Skeletal muscle cell (primary cell): ENCODE measurements at regions not wholly inside any gene's neighbourhood (a gene's known extent, or its start where the extent isn't known, plus 50 kb on each side); places are given as distances from the start of the nearest gene placed in this dataset.

Experiments
- DNase-seq: peaks from one replicate; pipeline ENCODE4 v3.0.0-alpha.2; 2010; ENCODE audit warnings: low read depth
- H3K4me3 ChIP-seq: 2 replicates; pipeline ENCODE4 v1.5.1; 2011; ENCODE audit warnings: low read depth, mild to moderate bottlenecking, control low read depth, low read length, moderate library complexity

DNA sequence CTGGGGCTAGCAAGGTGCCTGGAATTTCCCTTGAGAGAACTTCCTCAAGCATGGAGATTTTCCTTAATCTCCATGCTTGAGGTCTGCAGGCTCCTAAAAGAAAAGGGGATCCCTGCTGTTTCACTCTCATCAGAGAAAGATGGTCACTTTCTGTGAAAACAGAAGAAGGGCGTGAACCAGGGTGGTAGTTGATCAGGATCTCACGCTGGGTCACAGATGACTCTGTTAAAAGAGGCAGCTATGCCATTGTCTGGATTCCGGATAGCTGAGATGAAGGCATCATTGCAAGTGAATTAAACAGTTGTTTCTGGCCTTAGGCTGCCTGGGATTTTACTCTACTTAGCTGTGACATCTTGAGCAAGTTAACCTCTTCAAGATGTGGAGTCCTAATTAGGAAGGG is 525.9 kb downstream of the TYW1 start:
- DNase-seq = no peak
- no peak overlapping the region for H3K4me3 ChIP-seq

DNA sequence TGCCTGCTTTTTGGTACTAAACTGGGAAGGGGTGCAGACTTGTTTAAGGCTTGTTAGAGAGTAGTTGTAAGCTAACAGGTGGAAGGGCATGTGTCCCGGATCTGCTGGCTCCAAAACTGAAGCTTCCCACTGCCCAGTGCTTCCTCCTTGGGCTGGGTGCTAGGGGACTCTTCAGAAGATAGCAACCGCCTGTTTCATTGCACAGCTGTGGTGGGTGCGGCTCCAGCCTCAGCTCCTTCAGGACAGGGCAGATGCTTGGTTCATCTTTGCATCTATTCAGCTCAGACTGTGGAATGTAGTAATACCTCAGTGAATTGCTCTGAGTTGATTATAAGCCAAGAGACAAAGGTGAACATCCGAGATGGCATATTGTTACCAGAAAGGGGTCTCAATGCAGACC is 527.1 kb downstream of the TYW1 start:
- no peak overlapping the region for H3K4me3 ChIP-seq
- no peak for DNase-seq

DNA sequence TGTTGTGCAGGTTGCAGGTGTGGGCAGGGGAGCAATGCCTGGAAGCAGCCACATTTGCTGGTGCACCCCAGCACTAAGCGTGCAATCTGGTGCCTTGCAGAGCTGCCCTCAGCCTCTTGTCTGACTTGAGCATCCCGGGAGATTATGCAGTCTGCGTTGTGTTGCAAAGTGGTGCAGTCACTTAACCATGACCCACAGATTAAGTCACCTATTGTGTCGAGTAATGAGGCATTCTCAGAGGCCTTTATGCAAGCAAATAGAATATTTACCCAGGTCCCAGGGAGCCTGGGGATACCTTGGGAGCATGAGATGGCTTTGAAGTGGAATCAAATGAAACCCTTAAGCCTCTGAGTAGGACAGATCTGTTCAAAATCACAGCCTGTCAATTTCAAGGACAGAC is 529.0 kb downstream of the TYW1 start:
- DNase-seq = no peak
- no peak overlapping the region for H3K4me3 ChIP-seq

DNA sequence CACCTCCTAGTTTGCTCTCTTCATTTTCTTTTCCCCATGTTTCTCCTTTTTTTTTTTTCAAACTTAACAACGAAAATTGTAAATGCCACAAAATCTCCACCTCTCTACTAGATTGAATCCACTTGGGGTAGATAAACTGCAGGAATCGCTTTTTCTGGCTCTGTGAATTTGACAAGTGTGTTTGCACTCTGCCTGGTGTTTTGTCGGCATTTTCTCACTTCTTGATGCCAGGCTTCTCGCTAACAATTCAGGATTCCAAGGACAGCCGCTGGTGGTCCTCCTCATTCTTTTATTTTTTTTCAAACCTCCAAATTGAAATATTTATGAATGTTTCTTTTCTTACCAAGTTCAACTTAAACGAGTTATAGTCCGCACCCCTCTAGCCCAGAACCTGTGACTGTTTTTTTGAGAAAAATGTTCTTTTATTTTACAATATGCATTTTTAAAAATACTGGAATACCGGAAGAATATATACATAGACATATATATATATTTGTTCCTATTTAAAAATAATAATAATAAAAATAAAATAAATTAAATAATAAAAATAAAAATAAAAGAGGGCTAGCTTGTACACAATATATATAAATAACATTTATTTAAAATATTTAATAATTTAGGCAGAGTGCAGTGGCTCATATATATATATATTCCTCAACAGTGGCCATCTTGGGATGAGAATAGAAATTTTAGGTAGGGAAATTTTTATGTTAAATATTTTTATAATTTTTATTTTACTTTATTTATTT is 538.8 kb downstream of the TYW1 start:
- H3K4me3 ChIP-seq = no peak overlapping the region
- DNase-seq = no peak

DNA sequence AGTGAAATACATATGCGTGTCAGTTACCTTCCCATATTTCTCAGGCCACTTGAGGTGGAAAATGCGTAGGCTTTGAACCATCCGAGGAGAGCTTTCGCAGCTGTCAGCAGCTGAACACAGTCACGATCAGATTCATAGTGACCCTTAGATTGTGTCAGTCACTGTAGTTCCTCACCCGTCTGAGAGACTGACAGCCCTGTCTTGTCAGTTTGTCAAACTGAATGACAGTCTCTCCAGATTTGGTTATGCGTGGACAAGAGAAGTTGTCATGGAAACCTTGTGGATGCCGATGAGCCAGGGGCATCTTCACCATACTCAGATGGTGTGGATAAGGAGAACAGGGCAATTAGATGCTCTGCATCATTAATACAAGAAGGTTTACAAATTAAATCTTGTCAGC is 546.3 kb downstream of the TYW1 start:
- no peak overlapping the region for H3K4me3 ChIP-seq
- no peak for DNase-seq

DNA sequence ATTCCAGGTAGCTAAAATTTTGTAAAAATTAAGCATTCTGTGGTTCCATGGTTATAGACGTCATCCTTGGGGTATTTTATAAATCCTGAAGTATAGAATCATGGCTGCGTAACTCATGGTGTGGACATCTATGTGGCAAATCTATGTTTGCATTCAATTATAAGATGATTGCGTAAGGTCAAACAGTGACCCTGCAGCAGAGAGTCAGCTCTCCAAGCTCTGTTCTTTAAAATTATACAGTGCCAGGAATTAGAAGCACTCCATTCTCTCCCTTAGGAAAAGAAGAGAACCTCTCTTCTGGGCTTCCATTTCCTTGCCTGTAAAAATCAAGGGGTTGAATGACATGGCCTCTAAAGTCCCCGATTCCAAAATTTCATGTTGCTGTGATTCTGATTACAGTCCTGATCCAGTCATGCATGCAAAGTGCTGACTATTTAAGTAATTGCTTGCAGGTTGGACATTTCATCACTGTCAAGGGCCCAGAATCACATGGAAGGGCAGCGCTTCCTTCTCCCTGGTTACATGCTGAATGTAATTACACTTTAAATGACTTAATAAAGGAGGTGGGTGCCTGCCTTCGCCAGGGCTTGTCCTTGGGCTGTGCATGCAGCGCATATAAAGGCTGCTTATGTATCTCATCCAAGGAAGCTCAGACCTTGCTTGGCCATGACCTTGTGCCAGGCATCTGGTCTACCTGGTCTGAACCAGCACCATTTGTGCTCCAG is 550.7 kb downstream of the TYW1 start:
- H3K4me3 ChIP-seq = no peak overlapping the region
- no peak for DNase-seq

DNA sequence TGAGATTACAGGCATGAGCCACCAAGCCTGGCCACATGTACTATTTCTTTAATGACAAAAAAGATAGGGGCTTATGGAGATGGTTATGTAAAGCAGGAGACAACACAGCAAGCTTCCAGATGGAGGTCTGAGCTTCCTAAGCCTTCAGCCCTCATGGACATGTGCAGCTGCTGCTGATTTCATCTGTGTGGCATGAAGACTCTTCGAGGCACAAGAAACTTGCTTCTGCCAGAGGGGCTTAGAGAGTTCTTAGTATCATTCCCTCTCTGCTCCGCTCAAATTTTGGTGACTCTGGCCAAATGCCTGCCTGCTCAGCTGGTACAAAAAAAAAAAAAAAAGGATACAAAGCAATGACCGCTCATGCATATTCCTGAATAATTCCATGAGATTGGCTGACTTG is 552.5 kb downstream of the TYW1 start:
- no peak overlapping the region for H3K4me3 ChIP-seq
- no peak for DNase-seq

DNA sequence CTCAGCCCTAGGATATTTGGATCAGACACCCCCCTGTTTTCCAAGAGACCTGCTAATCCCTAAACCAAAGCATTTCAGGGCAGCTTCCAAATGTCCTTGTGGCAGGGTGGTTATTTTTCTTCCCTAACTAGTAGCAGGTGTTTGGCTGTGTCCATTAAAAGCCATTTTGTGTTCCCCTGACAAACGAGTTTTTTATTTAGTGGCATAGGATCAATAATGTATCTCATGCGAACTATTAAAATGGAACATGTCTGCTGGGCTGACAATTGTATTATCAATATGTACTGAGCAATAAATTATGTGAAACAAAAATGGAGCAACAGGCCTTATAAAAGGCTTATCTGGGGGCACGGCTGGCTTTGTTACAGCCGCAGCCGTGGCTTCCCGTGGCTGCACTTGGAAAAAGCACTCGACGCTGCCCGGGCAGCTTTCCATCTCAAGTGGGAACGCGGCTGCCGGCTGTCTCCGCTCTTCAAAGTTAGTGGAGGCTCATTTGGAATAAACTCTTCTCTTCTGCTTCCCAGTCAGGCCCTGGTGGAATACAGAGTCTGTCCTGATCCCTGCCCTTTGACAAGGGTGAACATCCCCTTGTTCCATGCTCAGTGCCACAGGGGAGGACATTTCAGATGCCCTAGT is 554.3 kb downstream of the TYW1 start:
- DNase-seq = no peak
- H3K4me3 ChIP-seq = no peak overlapping the region

DNA sequence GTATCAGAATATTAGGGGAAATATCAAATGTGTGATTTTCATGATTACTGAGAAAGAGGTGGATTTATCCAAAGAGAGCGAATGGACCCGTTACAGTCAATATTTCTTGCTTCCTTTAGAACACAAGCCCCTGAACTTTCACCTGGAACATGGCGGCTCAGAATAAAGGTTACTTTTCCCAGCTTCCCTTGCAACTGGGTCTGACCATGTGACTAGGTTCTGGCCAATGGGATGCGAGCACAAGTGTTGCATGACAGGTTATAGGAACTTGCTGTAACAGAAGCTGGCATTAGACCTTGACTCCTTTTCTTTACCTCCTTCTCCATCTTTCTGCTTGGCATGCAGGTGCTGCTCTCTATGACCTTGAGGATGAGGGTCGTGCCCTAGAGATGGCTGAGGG is 556.1 kb downstream of the TYW1 start:
- no peak overlapping the region for H3K4me3 ChIP-seq
- no peak for DNase-seq

DNA sequence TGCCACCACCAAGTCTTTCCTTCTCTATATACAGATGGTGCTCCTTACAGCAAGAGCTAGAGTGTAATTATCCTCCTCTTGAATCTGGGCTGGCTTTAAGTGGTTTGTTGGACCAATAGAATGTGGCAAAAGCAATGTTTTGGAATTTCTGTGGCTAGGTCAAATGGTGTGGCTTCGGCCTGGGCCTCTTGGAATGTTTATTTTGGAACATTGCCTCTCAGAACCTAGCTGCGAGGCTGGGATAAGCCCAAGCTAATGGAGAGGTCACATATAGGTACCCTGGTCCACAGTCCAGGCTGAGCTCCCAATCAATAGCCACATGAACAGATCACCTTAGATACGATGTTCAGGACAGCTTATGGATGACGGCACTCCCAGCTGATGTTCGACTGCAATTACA is 556.7 kb downstream of the TYW1 start:
- H3K4me3 ChIP-seq = no peak overlapping the region

DNA sequence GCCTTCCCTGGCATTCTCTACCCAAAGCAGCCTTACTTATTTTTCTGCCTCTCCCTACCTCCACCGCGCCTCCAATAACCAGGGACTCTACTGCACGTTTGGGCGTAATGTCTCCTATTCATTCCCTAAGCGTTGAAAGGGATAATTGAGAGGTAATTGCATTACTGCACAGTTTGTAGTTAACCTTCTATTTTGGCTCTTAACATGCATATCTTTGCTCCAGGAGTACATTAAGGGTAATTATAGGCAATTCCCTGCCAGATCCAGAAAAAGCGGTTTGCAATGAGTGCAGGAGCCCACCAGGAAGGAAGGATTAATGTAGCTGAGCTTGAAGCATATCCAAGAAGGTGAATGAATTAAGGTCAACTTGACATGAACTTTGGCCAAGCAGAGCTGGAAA is 558.4 kb downstream of the TYW1 start:
- DNase-seq = no peak

More for the DNA sequence above, 556.7 kb downstream of the TYW1 start:
- no peak for DNase-seq

DNA sequence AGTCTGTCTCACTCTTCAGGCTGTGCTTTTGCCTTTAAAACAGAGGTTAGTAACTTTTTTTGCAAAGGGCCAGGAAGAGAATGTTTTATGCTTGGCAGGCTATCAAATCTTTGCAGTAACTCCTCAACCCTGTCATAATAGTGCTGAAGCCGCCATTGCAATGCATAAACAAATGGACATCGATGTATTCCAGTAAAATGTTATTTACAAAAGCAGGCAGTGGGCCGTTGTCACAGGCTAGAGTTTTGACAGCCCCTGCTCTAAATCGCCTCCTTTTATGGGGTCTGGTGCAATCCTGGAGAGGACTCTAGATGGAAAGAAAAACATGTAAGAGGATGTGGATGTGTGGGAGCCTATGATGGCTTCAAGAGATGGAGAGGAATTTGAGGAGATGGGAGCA is 568.3 kb downstream of the TYW1 start:
- H3K4me3 ChIP-seq = no peak overlapping the region
- DNase-seq = no peak

More for the DNA sequence above, 558.4 kb downstream of the TYW1 start:
- no peak overlapping the region for H3K4me3 ChIP-seq

DNA sequence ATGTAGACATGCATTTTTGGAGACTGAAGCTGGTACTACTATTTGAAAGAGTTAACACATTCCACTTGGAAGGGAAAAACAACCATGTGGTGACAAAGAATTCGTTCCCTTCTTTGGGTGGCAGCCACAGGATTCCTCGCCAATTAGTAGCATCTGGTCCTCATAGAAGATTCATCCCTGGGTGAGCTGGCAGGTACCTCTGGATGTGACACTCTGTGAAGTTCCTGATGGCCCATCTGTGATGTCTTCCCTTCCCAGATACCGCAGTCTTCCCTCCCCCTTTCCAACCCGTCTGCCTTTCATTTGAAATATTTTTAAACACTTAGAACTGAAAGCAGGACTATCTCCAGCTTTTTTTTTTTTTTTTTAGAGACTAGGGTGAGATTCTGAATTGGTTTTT is 569.5 kb downstream of the TYW1 start:
- DNase-seq = no peak
- no peak overlapping the region for H3K4me3 ChIP-seq

DNA sequence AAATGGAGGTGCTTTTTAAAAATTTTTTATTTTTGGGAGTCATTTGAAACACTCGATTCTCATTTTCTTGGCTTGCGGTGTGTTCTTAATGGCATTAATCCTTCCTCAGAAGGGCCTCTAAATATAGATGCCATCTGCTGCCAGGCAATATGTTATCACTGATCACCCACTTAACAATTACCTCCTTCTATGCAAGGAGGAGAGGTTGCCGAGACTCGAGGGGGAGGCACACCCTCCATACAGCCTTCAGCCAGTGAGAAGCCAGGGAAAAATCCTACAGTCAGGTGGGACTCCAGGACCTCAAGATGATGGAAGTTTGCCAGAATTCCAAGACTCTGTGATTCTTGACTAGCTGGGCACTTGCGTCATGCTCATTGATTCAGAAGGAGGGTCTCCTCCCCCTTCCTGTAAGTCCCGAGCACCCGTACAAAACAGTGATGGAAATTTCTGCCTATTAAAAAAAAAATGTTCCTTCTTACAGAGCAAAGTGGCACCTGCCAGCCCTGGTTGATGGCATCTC is 574.5 kb downstream of the TYW1 start:
- DNase-seq = no peak
- H3K4me3 ChIP-seq = no peak overlapping the region

DNA sequence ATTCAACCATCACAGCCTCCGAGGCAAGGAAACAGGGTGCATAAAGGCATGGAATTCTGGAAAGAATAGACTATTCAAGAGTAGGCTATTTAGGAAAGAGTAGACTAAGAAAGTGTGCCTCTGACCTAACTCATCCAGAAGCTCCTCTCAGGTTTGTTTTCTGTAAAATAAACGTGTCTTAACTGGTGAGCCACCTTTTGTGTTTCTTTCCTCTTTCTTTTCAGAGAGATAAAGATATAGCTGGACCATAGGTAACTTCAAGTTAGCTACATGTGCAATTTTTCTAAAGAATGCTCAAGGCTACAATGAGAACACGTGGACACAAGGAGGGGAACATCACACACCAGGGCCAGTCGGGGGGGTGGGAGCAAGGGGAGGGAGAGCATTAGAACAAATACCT is 577.0 kb downstream of the TYW1 start:
- DNase-seq = no peak
- no peak overlapping the region for H3K4me3 ChIP-seq

DNA sequence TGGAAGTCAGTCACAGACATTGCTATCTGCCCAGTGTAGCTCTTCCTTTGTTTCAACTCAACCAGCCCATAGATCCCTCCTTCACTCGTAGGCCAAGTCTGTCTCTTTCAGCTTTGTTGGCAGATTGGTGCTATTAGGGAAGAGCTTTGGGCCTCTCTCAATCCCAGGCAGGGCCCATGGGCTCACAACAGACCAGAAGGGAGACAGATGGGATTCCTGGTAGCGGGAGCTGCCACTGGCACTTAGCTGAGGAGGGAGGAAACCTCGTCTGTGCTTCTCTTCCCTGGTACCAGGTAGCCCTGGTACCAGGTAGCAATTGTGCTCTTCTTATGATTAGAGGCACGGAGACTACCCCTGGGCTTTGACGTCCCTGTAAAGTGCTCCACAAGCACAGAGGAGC is 592.0 kb downstream of the TYW1 start:
- no peak overlapping the region for H3K4me3 ChIP-seq

DNA sequence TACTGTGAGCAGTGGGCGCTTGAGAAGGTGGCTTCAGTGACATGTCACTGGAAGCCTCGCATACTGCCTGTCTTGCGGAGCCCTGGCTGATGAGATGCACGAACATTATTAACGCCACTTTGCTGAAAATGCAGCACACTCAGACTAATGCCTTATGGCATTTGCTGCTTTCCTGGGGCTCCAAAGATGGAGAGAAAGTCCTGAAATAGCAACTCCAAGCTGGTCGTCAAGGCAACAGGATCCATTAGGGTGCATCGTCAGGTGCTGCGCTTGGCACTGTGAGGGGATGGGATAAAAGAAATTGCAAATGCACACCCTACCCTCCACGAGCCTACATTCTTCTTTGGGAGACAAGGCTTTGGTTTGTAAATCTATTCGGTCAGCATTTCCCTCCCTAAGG is 592.5 kb downstream of the TYW1 start:
- no peak for DNase-seq
- H3K4me3 ChIP-seq = no peak overlapping the region

More for the DNA sequence above, 592.0 kb downstream of the TYW1 start:
- DNase-seq = no peak

DNA sequence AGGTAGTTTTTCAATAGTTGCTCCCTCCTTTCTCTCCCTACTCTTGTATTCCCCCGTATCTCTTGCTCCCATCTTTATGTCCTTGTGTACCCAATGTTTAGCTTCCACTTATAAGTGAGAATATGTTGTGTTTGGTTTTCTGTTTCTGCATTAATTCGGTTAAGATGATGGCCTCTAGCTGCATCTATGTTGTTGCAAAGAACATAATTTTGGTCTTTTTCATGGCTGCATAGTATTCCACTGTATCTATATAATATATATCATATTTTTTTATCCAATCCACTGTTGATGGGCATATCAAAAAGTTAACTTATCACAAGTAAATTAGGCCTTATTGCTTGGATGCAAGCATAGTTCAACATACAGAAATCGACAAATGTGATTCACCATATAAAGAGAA is 594.0 kb downstream of the TYW1 start:
- no peak overlapping the region for H3K4me3 ChIP-seq
- DNase-seq = no peak

DNA sequence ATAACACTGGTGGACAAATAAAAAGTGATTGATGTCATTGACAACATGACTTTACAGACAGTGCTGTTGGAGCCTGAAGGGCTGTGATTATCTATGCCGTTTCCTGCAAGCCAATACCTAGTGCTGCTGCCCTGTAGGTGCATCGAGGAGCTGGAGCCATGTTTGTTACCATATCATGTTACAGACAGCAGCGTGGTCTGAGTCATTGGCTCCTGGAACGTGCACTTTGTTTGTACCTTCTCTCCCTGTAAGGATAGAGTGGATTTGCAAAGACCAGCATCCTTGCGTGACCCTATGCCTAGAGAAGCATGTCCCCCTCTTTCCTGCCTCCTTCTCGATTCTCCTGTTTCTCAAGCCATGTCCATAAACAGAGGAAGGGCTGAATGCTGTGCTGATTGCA is 597.2 kb downstream of the TYW1 start:
- H3K4me3 ChIP-seq = no peak overlapping the region
- no peak for DNase-seq

DNA sequence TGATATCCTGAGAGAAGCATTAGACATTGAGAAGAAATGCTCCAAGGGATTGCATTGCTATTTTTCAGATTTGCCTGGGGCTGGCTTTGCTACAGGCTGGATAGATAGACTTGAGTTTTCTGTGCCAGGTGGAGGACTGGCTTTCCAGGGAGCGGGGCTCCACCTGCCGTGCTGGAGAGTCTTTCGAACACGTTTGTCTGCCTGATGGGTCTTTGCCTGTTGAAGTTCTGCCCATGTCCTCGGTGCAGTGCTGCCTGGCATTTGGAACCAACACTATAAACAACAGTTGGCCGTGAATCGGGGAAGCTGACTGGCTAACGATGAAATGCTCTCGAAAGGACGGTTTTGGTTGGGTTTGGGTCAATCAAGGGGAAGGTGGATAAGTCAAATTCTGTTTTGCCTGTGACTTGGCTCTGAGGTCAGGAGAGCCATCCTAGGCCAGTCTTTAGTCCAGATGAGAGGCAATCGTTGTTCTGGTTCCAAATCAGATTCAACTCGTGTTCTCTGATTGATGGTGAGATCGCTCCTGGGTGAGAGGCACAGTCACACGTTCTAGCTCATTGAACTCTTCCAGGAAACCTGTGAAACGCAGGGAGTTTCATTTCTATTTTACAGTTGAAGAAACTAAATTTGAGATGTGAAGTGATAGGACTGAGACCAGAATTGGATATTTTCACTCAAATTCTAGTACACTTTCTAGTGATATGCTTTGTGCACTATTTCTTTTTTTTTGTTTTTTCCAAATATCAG is 599.0 kb downstream of the TYW1 start:
- no peak for DNase-seq
- no peak overlapping the region for H3K4me3 ChIP-seq
